ENCODE measurements at regions not wholly inside any gene's neighbourhood (a gene's known extent, or its start where the extent isn't known, plus 50 kb on each side); places are given as distances from the start of the nearest gene placed in this dataset.

- TF ChIP-seq RFXAP (CRISPR knock-in tag; IDR thresholded peaks at IDR 0.05; ENCODE audit: borderline replicate concordance) (peak; percentile 15; the same call in 1 of the 2 replicates), DPF2 (CRISPR knock-in tag; IDR thresholded peaks at IDR 0.05; ENCODE audit: borderline replicate concordance, low read depth) (peak; percentile 2; the same call in 1 of the 2 replicates), GATA4 (IDR thresholded peaks at IDR 0.05; ENCODE audit: borderline replicate concordance, low read depth) (no peak), KLF11 (CRISPR knock-in tag; IDR thresholded peaks at IDR 0.05) (0 out of 2 replicates have a peak, but pooled peaks have one; percentile 3), ZNF605 (CRISPR knock-in tag; IDR thresholded peaks at IDR 0.05) (no peak), ZKSCAN1 (IDR thresholded peaks at IDR 0.05; ENCODE audit: low read length) (no peak), POGZ (CRISPR knock-in tag; IDR thresholded peaks at IDR 0.05) (peak; percentile 5; the same call in 1 of the 2 replicates), SP5 (CRISPR knock-in tag; IDR thresholded peaks at IDR 0.05; ENCODE audit: borderline replicate concordance, low read depth) (no peak), HNRNPLL (IDR thresholded peaks at IDR 0.05; ENCODE audit: low read depth, low read length, poor library complexity, severe bottlenecking) (no peak), ZBTB10 (CRISPR knock-in tag; IDR thresholded peaks at IDR 0.05; ENCODE audit: borderline replicate concordance) (0 out of 2 replicates have a peak, but pooled peaks have one; percentile 18), SOX6 (IDR thresholded peaks at IDR 0.05) (no peak), SOX6 (CRISPR knock-in tag; IDR thresholded peaks at IDR 0.05) (peak; percentile 12; the same call in 1 of the 2 replicates), CCAR2 (optimal IDR thresholded peaks at IDR 0.05; ENCODE audit: low read depth, low read length) (no peak), ZMYM3 (CRISPR knock-in tag; IDR thresholded peaks at IDR 0.05) (0 out of 2 replicates have a peak, but pooled peaks have one; percentile 2), TRAFD1 (CRISPR knock-in tag; IDR thresholded peaks at IDR 0.05; ENCODE audit: borderline replicate concordance) (no peak), ZFP1 (CRISPR knock-in tag; IDR thresholded peaks at IDR 0.05) (no peak), ZNF292 (CRISPR knock-in tag; IDR thresholded peaks at IDR 0.05; ENCODE audit: borderline replicate concordance, low read depth) (0 out of 2 replicates have a peak, but pooled peaks have one; percentile 7), KMT2B (CRISPR knock-in tag; IDR thresholded peaks at IDR 0.05) (no peak), ESRRA (CRISPR knock-in tag; IDR thresholded peaks at IDR 0.05; ENCODE audit: low read depth) (0 out of 2 replicates have a peak, but pooled peaks have one; percentile 7), TFDP2 (CRISPR knock-in tag; IDR thresholded peaks at IDR 0.05) (peak; percentile 11; the same call in 1 of the 2 replicates), ZNF33B (CRISPR knock-in tag; IDR thresholded peaks at IDR 0.05) (no peak), ZBTB3 (CRISPR knock-in tag; IDR thresholded peaks at IDR 0.05; ENCODE audit: borderline replicate concordance, low read depth) (0 out of 2 replicates have a peak, but pooled peaks have one; percentile 57), ZNF232 (CRISPR knock-in tag; IDR thresholded peaks at IDR 0.05; ENCODE audit: borderline replicate concordance) (0 out of 2 replicates have a peak, but pooled peaks have one; percentile 10), ZFX (CRISPR knock-in tag; IDR thresholded peaks at IDR 0.05; ENCODE audit: low read depth) (no peak), DBP (CRISPR knock-in tag; IDR thresholded peaks at IDR 0.05; ENCODE audit: not compliant biosample characterization) (peak; percentile 40)
Measured at GRCh38 chr9:15080401-15080800, 170.2 kb upstream of the FREM1 start (continued).

Measured in HepG2 (cell line).